Heart left ventricle (tissue), 16 donors: ENCODE measurements at regions not wholly inside any gene's neighbourhood (a gene's known extent, or its start where the extent isn't known, plus 50 kb on each side); places are given as distances from the start of the nearest gene placed in this dataset.

Experiments used
- ATAC-seq, 4 donors: fragments of 200-7000 bp; cut with Tn5 transposase; one replicate each; pipeline ENCODE4 v1.9.1; 2020 to 2022; ENCODE audit warnings: moderate library complexity in 4 of 4, mild to moderate bottlenecking in 3 of 4, moderate number of reproducible peaks in 1 of 4
- DNase-seq, 5 donors: peaks; one replicate each; pipeline ENCODE4 v3.0.0-alpha.2; 2020
- H3K27ac ChIP-seq, 12 donors: fragments of 200-600 bp; sonication (generic) in 4 of 12; one replicate each; pipeline versions ENCODE4 v1.5.0 to v1.8.0; 2016 to 2022; ENCODE audit warnings: mild to moderate bottlenecking in 2 of 12
- H3K27me3 ChIP-seq, 9 donors: fragments of 200-600 bp; sonication (generic) in 2 of 9; one replicate each; pipeline versions ENCODE4 v1.5.1 to v1.8.0; 2016 to 2022; ENCODE audit warnings: mild to moderate bottlenecking in 3 of 9
- H3K36me3 ChIP-seq, 9 donors: fragments of 200-600 bp; sonication (generic) in 2 of 9; one replicate each; pipeline versions ENCODE4 v1.5.0 to v1.8.0; 2018 to 2022; ENCODE audit warnings: mild to moderate bottlenecking in 2 of 9
- H3K4me1 ChIP-seq, 12 donors: fragments of 200-600 bp; sonication (generic) in 4 of 12; one replicate each; pipeline versions ENCODE4 v1.5.0 to v1.8.0; 2016 to 2022; ENCODE audit warnings: mild to moderate bottlenecking in 3 of 12
- H3K4me3 ChIP-seq, 12 donors: fragments of 200-600 bp; sonication (generic) in 4 of 12; one replicate each; pipeline versions ENCODE4 v1.5.0 to v1.8.0; 2017 to 2022; ENCODE audit warnings: mild to moderate bottlenecking in 9 of 12, moderate library complexity in 4 of 12
- H3K9me3 ChIP-seq, 12 donors: fragments of 200-600 bp; sonication (generic) in 4 of 12; one replicate each; pipeline versions ENCODE4 v1.5.0 to v1.8.0; 2016 to 2022; ENCODE audit warnings: mild to moderate bottlenecking in 1 of 12
- POLR2A ChIP-seq, 2 donors: fragments of 450-650 bp; IDR thresholded peaks; one replicate each; pipeline ENCODE4 v1.6.1; 2017; ENCODE audit warnings: antibody characterized with exemption in 2 of 2, mild to moderate bottlenecking in 2 of 2, moderate library complexity in 2 of 2
- WGBS, 4 donors: extraction: QIAGEN DNeasy Blood & Tissue Kit in 2 of 4; methylation state at CpG; one replicate each; pipeline versions ENCODE4 v1.1.5 to v1.1.7; 2013 to 2018; 5-methylcytosine and 5-hydroxymethylcytosine counted together
- intact Hi-C, 10 donors: fragments of 100-400 bp; cut with DNase I; formaldehyde crosslinking; loops; one replicate each; pipeline versions ENCODE4 v1.11.1 to v1.14.2; 2022
- TF ChIP-seq, protein P1 (sequence below), 12 donors: fragments of 200-600 bp; sonication (generic) in 4 of 12; IDR thresholded peaks; one replicate each; pipeline versions ENCODE4 v1.5.0 to v1.8.0; 2018 to 2022; ENCODE audit warnings: antibody characterized with exemption in 12 of 12, mild to moderate bottlenecking in 5 of 12
- donor health status: ischemic (EF 13 %, LVEDD 7.1; RV severe dilation, severe dysfunction).
- donor health status: healthy with polysubstance abuse.
- donor health status: DM: no; HTN: yes; CAD: no.
- donor health status: DM: no; HTN: no; CAD: no.
- donor health status: ischemic (EF 25% LVEDD 6.9; RV normal size, moderate dysfunction).
- donor health status: ischemic (EF 25% LVEDD 5.7; RV mildly dilated, moderate dysfunction).
- donor health status: healthy.
- donor health status: DM: yes; HTN: yes; CAD: no.
- donor health status: ischemic (EF 35%, LVEDD 5.7; RV mildly dilated, moderate dysfunction).
- donor health status: nonischemic (EF 11% LVEDD 7.7; RV severe dilation, severe dysfunction).
- donor health status: DM: yes; HTN: yes; CAD: no.
- donor health status: PGD.
- donor health status: ischemic (EF 29% LVEDD 5.4; RV normal size, mild dysfunction).
- donor health status: nonischemic (EF 23%, LVEDD 6.1; RV moderate dilation, normal function).

DNA sequence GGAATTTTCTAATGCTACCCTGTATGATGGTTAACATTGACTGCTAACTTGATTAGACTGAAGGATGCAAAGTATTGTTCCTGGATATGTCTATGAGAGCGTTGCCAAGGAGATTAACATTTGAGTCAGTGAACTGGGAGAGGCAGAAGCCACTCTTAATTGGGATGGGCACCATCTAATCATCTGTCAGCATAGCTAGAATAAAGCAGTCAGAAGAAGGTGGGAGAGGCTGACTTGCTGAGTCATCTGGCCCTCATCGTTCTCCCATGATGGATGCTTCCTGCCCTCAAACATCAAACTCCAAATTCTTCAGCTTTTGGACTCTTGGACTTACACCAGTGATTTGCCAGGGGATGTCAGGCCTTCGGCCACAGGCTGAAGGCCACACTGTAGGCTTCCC lies 878.5 kb downstream of the PCDH7 start:
- H3K36me3 ChIP-seq, result no peaks in the 10 kb centered on the region
- ATAC-seq (no peak), DNase-seq (no peak)
- intact Hi-C loops, result no loop called here
- H3K4me1 ChIP-seq, result no peaks in the 10 kb centered on the region
- TF ChIP-seq, protein P1, sequence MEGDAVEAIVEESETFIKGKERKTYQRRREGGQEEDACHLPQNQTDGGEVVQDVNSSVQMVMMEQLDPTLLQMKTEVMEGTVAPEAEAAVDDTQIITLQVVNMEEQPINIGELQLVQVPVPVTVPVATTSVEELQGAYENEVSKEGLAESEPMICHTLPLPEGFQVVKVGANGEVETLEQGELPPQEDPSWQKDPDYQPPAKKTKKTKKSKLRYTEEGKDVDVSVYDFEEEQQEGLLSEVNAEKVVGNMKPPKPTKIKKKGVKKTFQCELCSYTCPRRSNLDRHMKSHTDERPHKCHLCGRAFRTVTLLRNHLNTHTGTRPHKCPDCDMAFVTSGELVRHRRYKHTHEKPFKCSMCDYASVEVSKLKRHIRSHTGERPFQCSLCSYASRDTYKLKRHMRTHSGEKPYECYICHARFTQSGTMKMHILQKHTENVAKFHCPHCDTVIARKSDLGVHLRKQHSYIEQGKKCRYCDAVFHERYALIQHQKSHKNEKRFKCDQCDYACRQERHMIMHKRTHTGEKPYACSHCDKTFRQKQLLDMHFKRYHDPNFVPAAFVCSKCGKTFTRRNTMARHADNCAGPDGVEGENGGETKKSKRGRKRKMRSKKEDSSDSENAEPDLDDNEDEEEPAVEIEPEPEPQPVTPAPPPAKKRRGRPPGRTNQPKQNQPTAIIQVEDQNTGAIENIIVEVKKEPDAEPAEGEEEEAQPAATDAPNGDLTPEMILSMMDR (IDR thresholded peaks at IDR 0.05), result no peak
- TF ChIP-seq POLR2A (IDR thresholded peaks at IDR 0.05), result no peak
- no peak overlapping the region for H3K4me3 ChIP-seq
- H3K9me3 ChIP-seq, result no peaks in the 10 kb centered on the region
- no peak overlapping the region for H3K27ac ChIP-seq
- no peaks in the 10 kb centered on the region for H3K27me3 ChIP-seq
- WGBS, 4 donors, result 69 to 74% (median 72%) methylated on average over 3 of the region's 3 CpGs

DNA sequence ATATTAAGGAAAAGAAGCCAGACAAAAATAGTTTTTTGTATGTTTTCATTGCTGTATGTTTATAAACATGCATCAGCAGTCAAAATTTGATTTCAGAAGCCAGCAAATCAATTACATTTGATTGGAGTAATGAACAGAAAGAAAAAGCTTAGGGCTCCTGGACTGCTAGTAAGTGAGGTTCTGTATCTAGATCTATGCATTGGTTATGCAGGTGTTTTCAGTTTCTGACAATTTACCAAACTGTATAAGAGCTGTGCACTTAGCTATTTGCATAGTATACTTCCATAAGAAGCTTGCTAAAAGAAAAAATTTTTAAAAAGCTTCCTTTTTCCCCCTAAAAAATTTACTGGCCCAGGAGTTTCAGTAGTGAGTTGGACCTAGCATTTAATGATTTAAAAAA lies 881.6 kb downstream of the PCDH7 start:
- H3K9me3 ChIP-seq, result no peaks in the 10 kb centered on the region
- no peaks in the 10 kb centered on the region for H3K4me1 ChIP-seq
- ATAC-seq (no peak), DNase-seq (no peak)
- no peak overlapping the region for H3K4me3 ChIP-seq
- no peak overlapping the region for H3K27ac ChIP-seq
- no peaks in the 10 kb centered on the region for H3K36me3 ChIP-seq
- H3K27me3 ChIP-seq, result no peaks in the 10 kb centered on the region
- TF ChIP-seq POLR2A (IDR thresholded peaks at IDR 0.05), result no peak
- TF ChIP-seq, protein P1 (IDR thresholded peaks at IDR 0.05), result no peak
- intact Hi-C loops, result no loop called here

DNA sequence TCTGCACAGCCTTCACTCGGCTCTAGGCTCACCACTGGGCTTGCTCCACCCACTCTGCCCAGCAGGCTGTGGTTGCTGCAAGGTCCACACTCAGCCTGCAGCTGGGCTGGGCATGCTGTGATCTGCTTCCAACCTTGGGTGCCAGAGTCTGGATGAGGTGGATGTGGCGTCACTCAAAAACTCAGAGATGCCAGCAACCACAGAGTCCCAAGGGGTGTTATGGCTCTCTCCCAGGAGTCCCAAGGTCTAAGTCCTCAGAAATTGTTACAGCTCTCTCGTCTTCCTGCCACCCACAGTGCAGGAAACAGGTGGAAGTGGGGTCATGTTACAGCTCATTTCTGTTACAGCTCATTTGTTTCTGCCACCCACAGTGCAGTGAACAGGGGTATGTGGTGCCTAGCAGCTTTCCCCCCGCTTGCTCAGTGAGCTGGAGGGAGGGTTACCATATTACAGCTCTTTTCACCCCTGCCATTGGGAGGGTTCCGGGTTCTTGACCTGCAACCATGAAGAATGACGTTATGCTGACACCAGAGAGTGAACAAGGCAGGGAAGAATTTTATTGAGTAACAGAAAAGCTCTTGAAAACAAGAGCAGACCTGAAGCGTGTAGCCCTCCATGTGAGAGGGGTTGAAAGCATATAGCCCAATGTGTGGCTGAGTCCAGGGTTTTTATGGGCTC lies 893.9 kb downstream of the PCDH7 start:
- intact Hi-C loops, result no loop called here
- Histone ChIP-seq H3K27ac (no peak overlapping the region), H3K9me3 (peaks cover 0 to 2% (median 0%) of the 10 kb centered on the region in 12 donors), H3K27me3 (no peaks in the 10 kb centered on the region), H3K4me1 (no peaks in the 10 kb centered on the region), H3K36me3 (no peaks in the 10 kb centered on the region), H3K4me3 (no peak overlapping the region)
- 74 to 81% (median 75%) methylated on average over 6 to 7 of the region's 7 CpGs for WGBS, 4 donors
- ATAC-seq (no peak), DNase-seq (no peak)
- no peak for TF ChIP-seq POLR2A (IDR thresholded peaks at IDR 0.05)
- TF ChIP-seq, protein P1 (IDR thresholded peaks at IDR 0.05), result no peak

DNA sequence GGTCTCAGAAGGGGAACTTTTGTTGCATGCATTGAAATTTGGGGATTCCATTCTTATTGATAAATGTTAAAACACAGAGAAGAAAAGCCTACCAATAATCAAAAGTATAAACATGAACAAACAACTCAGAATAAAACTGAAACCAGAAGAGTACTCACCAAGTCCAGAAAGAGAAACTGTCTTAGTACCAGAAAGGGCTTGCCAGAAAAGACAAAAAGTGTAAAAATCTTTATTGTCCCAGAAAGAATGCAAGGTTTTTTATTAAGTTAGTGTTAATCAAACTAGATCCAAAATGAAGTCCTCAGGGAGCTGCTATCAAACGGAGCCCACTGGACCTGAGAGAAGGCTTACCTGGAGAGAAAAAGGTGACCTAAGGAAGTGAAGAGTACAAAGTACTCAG lies 897.5 kb downstream of the PCDH7 start:
- Histone ChIP-seq H3K9me3 (no peaks in the 10 kb centered on the region), H3K4me1 (no peaks in the 10 kb centered on the region), H3K4me3 (no peak overlapping the region), H3K36me3 (no peaks in the 10 kb centered on the region), H3K27me3 (no peaks in the 10 kb centered on the region), H3K27ac (no peak overlapping the region)
- no peak for ATAC-seq
- intact Hi-C loops, result no loop called here
- DNase-seq, result no peak
- TF ChIP-seq, protein P1 (IDR thresholded peaks at IDR 0.05), result no peak
- TF ChIP-seq POLR2A (IDR thresholded peaks at IDR 0.05), result no peak
- WGBS, 4 donors, result 59 to 71% (median 66%) methylated on average over 1 of the region's 1 CpG
